Body of pancreas (tissue), 4 donors: ENCODE measurements at regions not wholly inside any gene's neighbourhood (a gene's known extent, or its start where the extent isn't known, plus 50 kb on each side); places are given as distances from the start of the nearest gene placed in this dataset.

Source experiments
- ATAC-seq: fragments of 150-250 bp; one replicate; pipeline ENCODE4 v1.9.1; 2016
- DNase-seq, 4 donors: peaks; one replicate each; pipeline ENCODE4 v3.0.0-alpha.2; 2019
- H3K27ac ChIP-seq, 4 donors: fragments of 200-600 bp; sonication (generic); 1 replicate in 3 of 4; 2 replicates in 1 of 4; pipeline versions ENCODE4 v1.5.1 to v1.6.1; 2016 to 2019; ENCODE audit warnings: mild to moderate bottlenecking in 1 of 4, mixed read lengths in 1 of 4, moderate library complexity in 1 of 4
- H3K27me3 ChIP-seq, 2 donors: fragments of 200-600 bp; sonication (generic); one replicate each; pipeline ENCODE4 v1.6.0; 2016; ENCODE audit warnings: mild to moderate bottlenecking in 1 of 2
- H3K36me3 ChIP-seq, 2 donors: fragments of 200-600 bp; sonication (generic); replicated peaks in 1 of 2; 2 replicates each; pipeline ENCODE4 v1.5.1; 2016; ENCODE audit warnings: low read depth in 2 of 2; ENCODE audit not compliant: insufficient read depth in 1 of 2
- H3K4me1 ChIP-seq: fragments of 200-600 bp; sonication (generic); one replicate; pipeline ENCODE4 v1.6.0; 2016
- H3K4me3 ChIP-seq, 2 donors: fragments of 200-600 bp; sonication (generic); 1 replicate in 1 of 2; 2 replicates in 1 of 2; pipeline ENCODE4 v1.5.1; 2016 to 2019
- H3K9me3 ChIP-seq, 3 donors: fragments of 200-600 bp; sonication (generic); 1 replicate in 2 of 3; 2 replicates in 1 of 3; pipeline ENCODE4 v1.5.1; 2016
- CTCF ChIP-seq, 7 experiments: fragments of 450-650 bp in 4 of 7; fragments of 200-600 bp in 3 of 7; sonication (generic) in 3 of 7; IDR thresholded peaks; one replicate each; pipeline ENCODE4 v1.5.1; 2016 to 2019; ENCODE audit warnings: antibody characterized with exemption in 7 of 7
- POLR2A ChIP-seq, 3 donors: fragments of 450-650 bp; IDR thresholded peaks; one replicate each; pipeline ENCODE4 v1.6.1; 2016; ENCODE audit warnings: antibody characterized with exemption in 3 of 3, mild to moderate bottlenecking in 2 of 3
- WGBS, 2 donors: methylation state at CpG; one replicate each; pipeline ENCODE4 v1.1.5; 2017; 5-methylcytosine and 5-hydroxymethylcytosine counted together
- intact Hi-C: fragments of 100-400 bp; cut with DNase I; formaldehyde crosslinking; loops from one replicate; pipeline ENCODE4 v1.15.1; 2023

- H3K4me1 ChIP-seq = no peaks in the 10 kb centered on the region
- no peak for DNase-seq
These were observed 86.9 kb downstream of the IER5 start for GRCh38 chr1:181175356-181175910.

GRCh38 chr1:181175955-181176354 lies 87.5 kb downstream of the IER5 start:
- DNase-seq = no peak
- Histone ChIP-seq H3K36me3 (no peaks in the 10 kb centered on the region), H3K4me1 (no peaks in the 10 kb centered on the region), H3K4me3 (no peak overlapping the region), H3K27me3 (no peaks in the 10 kb centered on the region), H3K27ac (no peak overlapping the region), H3K9me3 (no peaks in the 10 kb centered on the region)
- intact Hi-C loops = no loop called here
- TF ChIP-seq POLR2A (IDR thresholded peaks at IDR 0.05) = no peak
- TF ChIP-seq CTCF (IDR thresholded peaks at IDR 0.05) = no peak
- 92% methylated on average over 5 of the region's 5 CpGs for WGBS, 2 donors
- ATAC-seq = no peak

More at GRCh38 chr1:181175356-181175910, 86.9 kb downstream of the IER5 start:
- Histone ChIP-seq H3K27me3 (no peaks in the 10 kb centered on the region), H3K9me3 (no peaks in the 10 kb centered on the region), H3K36me3 (no peaks in the 10 kb centered on the region), H3K4me3 (no peak overlapping the region), H3K27ac (no peak overlapping the region)
- TF ChIP-seq CTCF (IDR thresholded peaks at IDR 0.05) = no peak
- no peak for TF ChIP-seq POLR2A (IDR thresholded peaks at IDR 0.05)
- 56 to 64% methylated on average over 2 to 6 of the region's 6 CpGs for WGBS, 2 donors
- intact Hi-C loops = no loop called here
- ATAC-seq = no peak

- intact Hi-C loops = no loop called here
- no peak for ATAC-seq
- TF ChIP-seq CTCF (IDR thresholded peaks at IDR 0.05) (no peak), POLR2A (IDR thresholded peaks at IDR 0.05) (no peak)
- Histone ChIP-seq H3K27me3 (no peaks in the 10 kb centered on the region), H3K27ac (no peak overlapping the region), H3K4me1 (no peaks in the 10 kb centered on the region), H3K9me3 (no peaks in the 10 kb centered on the region), H3K36me3 (no peaks in the 10 kb centered on the region), H3K4me3 (no peak overlapping the region)
- DNase-seq = no peak
- WGBS, 2 donors = 51 to 58% methylated on average over 9 of the region's 9 CpGs
These were observed 89.9 kb downstream of the IER5 start for GRCh38 chr1:181178241-181178879.

- Histone ChIP-seq H3K4me3 (no peak overlapping the region), H3K27me3 (no peaks in the 10 kb centered on the region), H3K27ac (no peak overlapping the region), H3K9me3 (no peaks in the 10 kb centered on the region), H3K36me3 (no peaks in the 10 kb centered on the region), H3K4me1 (no peaks in the 10 kb centered on the region)
- 67 to 76% methylated on average over 10 of the region's 10 CpGs for WGBS, 2 donors
- TF ChIP-seq CTCF (IDR thresholded peaks at IDR 0.05) = no peak
- intact Hi-C loops = no loop called here
- ATAC-seq (no peak), DNase-seq (no peak)
These were observed 90.9 kb downstream of the IER5 start for GRCh38 chr1:181179279-181179986.
